K562 (cell line): ENCODE measurements at regions not wholly inside any gene's neighbourhood (a gene's known extent, or its start where the extent isn't known, plus 50 kb on each side); places are given as distances from the start of the nearest gene placed in this dataset.

Experiments used
- ATAC-seq: fragments of 200-7000 bp; cut with Tn5 transposase; 3 replicates; pipeline ENCODE4 v1.9.1; 2020; ENCODE audit warnings: moderate library complexity
- BruUV-seq: library from RNA; stranded (reverse); fragments of 400-500 nt; replicated peaks from 2 replicates; lab custom pipeline; 2021; lab: Mats Ljungman, UMichigan
- CTCF ChIA-PET: fragments of 300-600 bp; formaldehyde crosslinking; extraction: SDS; loops from one replicate; lab custom pipeline; 2021; ENCODE audit warnings: low intra/inter-chr PET ratio; lab: Yijun Ruan, JAX
- POLR2A ChIA-PET: fragments of 300-600, 350-650 bp; sonication (Branson Sonifier 250); formaldehyde crosslinking; extraction: SDS; loops from one replicate; lab custom pipeline; 2021; ENCODE audit warnings: antibody characterized with exemption, inconsistent platforms; lab: Yijun Ruan, JAX
- DNase-seq, 4 experiments: peaks; one replicate each; pipeline versions ENCODE4 v3.0.0 to v3.0.0-alpha.2; 2011 to 2018; ENCODE audit warnings: low spot score in 3 of 4, mixed read lengths in 3 of 4; ENCODE audit errors: extremely low read depth in 1 of 4
- FAIRE-seq: peaks from 2 replicates; lab custom pipeline; 2011; peaks lifted over from hg19 to GRCh38; lab: Jason Lieb, UNC
- H2AFZ ChIP-seq: 2 replicates; pipeline ENCODE4 v1.6.0; 2011; ENCODE audit warnings: low read depth, low read length, control low read depth, inconsistent platforms
- H3K27ac ChIP-seq: fragments of 200-600 bp; 3 replicates; pipeline ENCODE4 v1.8.0; 2011; ENCODE audit warnings: low read depth, mild to moderate bottlenecking, control low read depth, inconsistent platforms, low read length, moderate library complexity, mixed read lengths; ENCODE audit errors: extremely low read depth
- H3K27me3 ChIP-seq, 2 experiments: fragments of 300-600 bp in 1 of 2; 2 replicates in 1 of 2; 3 replicates in 1 of 2; pipeline versions ENCODE4 v1.6.0 to v1.8.0; 2011; ENCODE audit warnings: inconsistent platforms in 2 of 2, low read length in 2 of 2, mild to moderate bottlenecking in 1 of 2, mixed read lengths in 1 of 2, moderate library complexity in 1 of 2; ENCODE audit not compliant: control insufficient read depth in 2 of 2, insufficient read depth in 2 of 2
- H3K36me3 ChIP-seq: fragments of 300-600 bp; 3 replicates; pipeline ENCODE4 v1.8.0; 2011; ENCODE audit warnings: mild to moderate bottlenecking, low read length, inconsistent platforms; ENCODE audit not compliant: control insufficient read depth, insufficient read depth
- H3K4me1 ChIP-seq, 2 experiments: fragments of 200-600 bp in 1 of 2; replicated peaks in 1 of 2; 2 replicates in 1 of 2; 3 replicates in 1 of 2; pipeline versions ENCODE4 v1.5.1 to v1.8.0; 2011; ENCODE audit warnings: inconsistent platforms in 2 of 2, low read length in 2 of 2, mild to moderate bottlenecking in 1 of 2, mixed read lengths in 1 of 2, moderate library complexity in 1 of 2; ENCODE audit not compliant: control insufficient read depth in 2 of 2, insufficient read depth in 2 of 2
- H3K4me2 ChIP-seq: 2 replicates; pipeline ENCODE4 v1.6.1; 2011; ENCODE audit warnings: low read length, control low read depth, inconsistent platforms, mixed read lengths; ENCODE audit not compliant: insufficient read depth
- H3K4me3 ChIP-seq: fragments of 200-600 bp; sonication (generic), shearing (Covaris generic); 2 replicates; pipeline ENCODE4 v1.5.1; 2016; ENCODE audit warnings: control low read depth, inconsistent platforms
- H3K79me2 ChIP-seq: fragments of 200-600 bp; 3 replicates; pipeline ENCODE4 v1.8.0; 2011; ENCODE audit warnings: low read length, inconsistent platforms; ENCODE audit not compliant: control insufficient read depth, insufficient read depth
- H3K9ac ChIP-seq, 2 experiments: 2 replicates each; pipeline versions ENCODE4 v1.6.0 to v1.6.1; 2011; ENCODE audit warnings: low read depth in 2 of 2, low read length in 2 of 2, control low read depth in 1 of 2, inconsistent platforms in 1 of 2, mild to moderate bottlenecking in 1 of 2, mixed read lengths in 1 of 2; ENCODE audit not compliant: insufficient read depth in 1 of 2
- H3K9me1 ChIP-seq: one replicate; pipeline ENCODE4 v1.6.0; 2011; ENCODE audit warnings: inconsistent platforms, mild to moderate bottlenecking, low read length, moderate library complexity; ENCODE audit not compliant: control insufficient read depth, insufficient read depth
- H3K9me3 ChIP-seq: replicated peaks from 2 replicates; pipeline ENCODE4 v1.5.1; 2011; ENCODE audit warnings: low read depth, low read length, inconsistent platforms; ENCODE audit not compliant: control insufficient read depth, insufficient read depth
- H4K20me1 ChIP-seq: replicated peaks from 2 replicates; pipeline ENCODE4 v1.6.1; 2011; ENCODE audit warnings: low read length, inconsistent platforms, mixed read lengths; ENCODE audit not compliant: control insufficient read depth, insufficient read depth
- BRD9 ChIP-seq: fragments of 450-650 bp; IDR thresholded peaks from 2 replicates; pipeline ENCODE4 v1.6.1; 2018; ENCODE audit warnings: low read depth; ENCODE audit not compliant: partially characterized antibody
- CHD2 ChIP-seq: IDR thresholded peaks from 2 replicates; pipeline ENCODE4 v1.6.1; 2011; ENCODE audit warnings: low read depth, low read length
- CHD4 ChIP-seq: fragments of 200-600 bp; sonication (generic); IDR thresholded peaks from 3 replicates; pipeline ENCODE4 v1.6.1; 2012; ENCODE audit warnings: low read depth, mild to moderate bottlenecking, mixed read lengths, low read length, inconsistent platforms; ENCODE audit not compliant: insufficient read depth, insufficient replicate concordance, poor library complexity, severe bottlenecking
- DIDO1 ChIP-seq: fragments of 450-650 bp; IDR thresholded peaks from 2 replicates; pipeline ENCODE4 v1.6.1; 2016; ENCODE audit warnings: low read depth, missing biosample characterization, missing genetic modification characterization
- ELF2 ChIP-seq: fragments of 250-450 bp; sonication (Bioruptor Pico); IDR thresholded peaks from 2 replicates; pipeline ENCODE4 v1.5.0; 2021; ENCODE audit warnings: mild to moderate bottlenecking
- EP300 ChIP-seq: IDR thresholded peaks from 2 replicates; pipeline ENCODE4 v1.6.1; 2012; ENCODE audit warnings: low read length, improper control_type of control experiment
- KLF10 ChIP-seq: fragments of 250-450 bp; sonication (Bioruptor Pico); IDR thresholded peaks from 2 replicates; pipeline ENCODE4 v1.6.1; 2021; ENCODE audit warnings: matching md5 sums
- L3MBTL2 ChIP-seq: fragments of 450-650 bp; IDR thresholded peaks from 2 replicates; pipeline ENCODE4 v1.6.1; 2016; ENCODE audit warnings: mild to moderate bottlenecking, moderate library complexity
- MEIS2 ChIP-seq: fragments of 450-650 bp; IDR thresholded peaks from 2 replicates; pipeline ENCODE4 v1.6.1; 2014; ENCODE audit warnings: mild to moderate bottlenecking; ENCODE audit not compliant: partially characterized antibody
- PREB ChIP-seq: sonication (generic); formaldehyde crosslinking; IDR thresholded peaks from 2 replicates; pipeline ENCODE4 v1.8.1; 2023; ENCODE audit warnings: mild to moderate bottlenecking, missing genetic modification reagents
- SMC3 ChIP-seq: conservative IDR thresholded peaks from 2 replicates; pipeline ENCODE4 v1.6.1; 2011; ENCODE audit warnings: low read depth, low read length, improper control_type of control experiment; ENCODE audit not compliant: insufficient read depth
- SP2 ChIP-seq: IDR thresholded peaks from 2 replicates; pipeline ENCODE4 v1.6.1; 2011; ENCODE audit warnings: mild to moderate bottlenecking, low read depth, low read length, moderate library complexity; ENCODE audit not compliant: poor library complexity, severe bottlenecking; ENCODE audit errors: extremely low read depth
- TBP ChIP-seq: optimal IDR thresholded peaks from 2 replicates; pipeline ENCODE3; 2011; ENCODE audit warnings: low read depth, low read length, improper control_type of control experiment
- VEZF1 ChIP-seq: fragments of 200-800 bp; sonication (Bioruptor generic); IDR thresholded peaks from 2 replicates; pipeline ENCODE4 v1.6.1; 2017; ENCODE audit warnings: missing genetic modification characterization, missing compliant biosample characterization
- YBX1 ChIP-seq: fragments of 450-650 bp; IDR thresholded peaks from 2 replicates; pipeline ENCODE4 v1.7.1; 2016; ENCODE audit warnings: mild to moderate bottlenecking
- ZC3H8 ChIP-seq: fragments of 450-650 bp; IDR thresholded peaks from 2 replicates; pipeline ENCODE4 v1.6.1; 2017
- ZNF124 ChIP-seq: sonication (generic); formaldehyde crosslinking; IDR thresholded peaks from 2 replicates; pipeline ENCODE4 v1.8.1; 2022; ENCODE audit warnings: missing genetic modification reagents
- WGBS: fragments of 100-300 bp; shearing (Covaris generic); methylation state at CpG from one replicate; pipeline ENCODE4 v1.1.6; 2016; ENCODE audit warnings: low coverage, mixed read lengths; ENCODE audit not compliant: insufficient coverage; ENCODE audit errors: missing lambda C conversion rate; 5-methylcytosine and 5-hydroxymethylcytosine counted together
- in situ Hi-C: fragments of 300-500 bp; cut with MboI; formaldehyde crosslinking; loops from 4 replicates; pipeline ENCODE4 v1.15.0; 2018; ENCODE audit warnings: inconsistent platforms, mixed read lengths
- intact Hi-C: fragments of 100-400 bp; cut with micrococcal nuclease; formaldehyde crosslinking; loops from 2 replicates; pipeline ENCODE4 v1.14.2; 2022

- no peak for TF ChIP-seq CHD2
- no peak for TF ChIP-seq MEIS2
- no peak for TF ChIP-seq KLF10 (CRISPR knock-in tag)
- no peak for TF ChIP-seq TBP
Measured at GRCh38 chr11:91396236-91397133, 828.1 kb upstream of the FAT3 start (continued).

- intact Hi-C loops = no loop called here
- Histone ChIP-seq H3K36me3 (no peaks in the 10 kb centered on the region), H3K9ac (no peak overlapping the region), H3K9me3 (no peaks in the 10 kb centered on the region), H3K9me1 (no peaks in the 10 kb centered on the region), H3K27ac (no peak overlapping the region), H3K4me2 (no peak overlapping the region), H3K4me1 (no peaks in the 10 kb centered on the region), H2AFZ (no peak overlapping the region), H3K4me3 (no peak overlapping the region), H3K27me3 (no peaks in the 10 kb centered on the region), H3K79me2 (no peaks in the 10 kb centered on the region), H4K20me1 (no peaks in the 10 kb centered on the region)
- in situ Hi-C loops = no loop called here
- no peak for FAIRE-seq
- CTCF ChIA-PET = no interaction called here
- 5% methylated on average over 5 of the region's 5 CpGs for WGBS
- POLR2A ChIA-PET = no interaction called here
- BruUV-seq = no TSS peak
- ATAC-seq = no peak
- DNase-seq = no peak
- TF ChIP-seq L3MBTL2 = no peak
- TF ChIP-seq SP2 = no peak
- no peak for TF ChIP-seq ZC3H8
- no peak for TF ChIP-seq CHD4
- no peak for TF ChIP-seq VEZF1 (CRISPR knock-in tag)
- no peak for TF ChIP-seq DIDO1 (tag)
- no peak for TF ChIP-seq ELF2 (CRISPR knock-in tag)
- no peak for TF ChIP-seq BRD9
- TF ChIP-seq YBX1 = no peak
- TF ChIP-seq EP300 = no peak
- no peak for TF ChIP-seq SMC3
- no peak for TF ChIP-seq ZNF124 (CRISPR knock-in tag)
- TF ChIP-seq PREB (CRISPR knock-in tag) = no peak
Measured at GRCh38 chr11:91394727-91395414, 829.7 kb upstream of the FAT3 start.
